GM18505 (cell line): ENCODE measurements at regions not wholly inside any gene's neighbourhood (a gene's known extent, or its start where the extent isn't known, plus 50 kb on each side); places are given as distances from the start of the nearest gene placed in this dataset.

Experiments used
- ATAC-seq: cut with Tn5 transposase; IDR thresholded peaks from one replicate; pipeline ENCODE4 v1.9.1; 2021; ENCODE audit not compliant: unreplicated experiment
- POLR2A ChIP-seq: IDR thresholded peaks from 4 replicates; pipeline ENCODE4 v1.6.1; 2011; ENCODE audit warnings: borderline replicate concordance; ENCODE audit not compliant: insufficient read depth, insufficient read length; ENCODE audit errors: extremely low read depth

DNA sequence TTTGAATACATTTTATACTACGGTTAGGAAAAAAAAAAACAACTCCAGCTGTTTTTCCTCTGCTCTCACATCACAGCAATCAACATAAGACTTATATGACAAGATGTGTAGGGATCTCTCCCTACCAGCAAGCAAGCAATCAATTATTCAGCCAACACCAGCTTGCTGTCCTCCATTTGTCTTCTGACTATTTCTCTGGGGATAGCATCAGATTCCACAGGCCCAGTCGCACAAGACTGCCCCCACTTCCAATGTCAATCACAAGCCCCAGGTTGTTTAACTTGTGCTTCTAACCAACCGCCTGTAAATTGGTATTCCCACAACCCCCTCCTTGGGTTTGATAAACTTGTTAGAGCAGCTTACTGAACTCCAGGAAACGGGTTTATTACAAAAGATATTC, 873.1 kb upstream of the TMPRSS15 start:
- ATAC-seq: no peak

DNA sequence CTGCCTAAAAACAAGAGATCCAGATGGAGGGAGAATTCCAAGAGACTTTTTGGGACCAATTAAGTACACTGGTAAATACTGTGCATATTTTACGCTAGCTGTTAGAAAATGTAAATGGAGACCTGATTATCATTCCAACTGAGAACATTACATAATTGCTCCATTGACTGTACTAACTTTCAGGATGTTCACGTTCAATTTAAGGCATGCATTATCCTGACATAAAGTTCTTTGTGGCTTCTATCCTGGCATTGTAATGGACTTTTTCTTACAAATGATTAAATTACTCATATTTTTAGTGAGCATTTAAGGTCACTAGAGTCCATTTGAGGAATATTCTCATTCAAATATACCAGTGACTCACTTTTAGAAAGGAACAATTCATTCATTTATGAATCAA, 883.3 kb upstream of the TMPRSS15 start:
- TF ChIP-seq POLR2A: no peak
- ATAC-seq: no peak

More for the DNA sequence above, 873.1 kb upstream of the TMPRSS15 start:
- no peak for TF ChIP-seq POLR2A

DNA sequence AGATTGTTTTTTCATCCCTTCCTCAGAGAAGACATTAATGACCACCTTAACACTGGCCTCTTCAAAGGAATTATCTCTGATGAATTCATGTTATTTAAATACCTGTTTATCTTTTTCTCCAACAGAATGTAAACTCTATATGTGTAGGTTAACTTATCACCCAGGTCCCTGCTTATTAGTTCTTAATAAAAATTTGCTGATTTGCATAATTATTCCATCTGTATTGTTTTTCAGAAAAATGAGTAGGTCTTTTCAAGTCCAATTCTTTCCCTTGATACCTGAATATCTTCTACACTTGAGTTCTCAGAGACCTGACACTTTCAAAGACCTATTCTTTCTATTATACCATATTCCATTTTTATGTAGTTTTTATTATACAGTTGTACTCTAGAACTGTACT, 886.7 kb upstream of the TMPRSS15 start:
- no peak for ATAC-seq
- TF ChIP-seq POLR2A: no peak

DNA sequence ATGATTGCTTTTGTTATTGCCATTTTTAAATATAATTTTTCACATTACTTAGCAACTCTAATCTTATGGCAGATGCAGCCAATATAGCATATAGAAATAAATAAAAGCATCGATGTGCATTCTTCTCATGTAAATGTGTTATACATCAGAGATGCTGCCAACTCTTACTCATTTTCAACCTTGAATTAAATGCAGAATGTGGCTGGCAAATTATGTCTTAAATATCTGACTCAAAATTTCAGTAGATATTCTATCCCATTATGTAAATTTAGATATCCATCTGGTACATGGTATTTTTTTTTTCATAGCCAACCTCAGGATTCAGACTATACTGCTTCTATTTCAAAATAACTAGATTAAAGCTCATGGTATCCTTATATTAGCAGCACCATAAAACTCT, 916.7 kb upstream of the TMPRSS15 start:
- no peak for ATAC-seq

DNA sequence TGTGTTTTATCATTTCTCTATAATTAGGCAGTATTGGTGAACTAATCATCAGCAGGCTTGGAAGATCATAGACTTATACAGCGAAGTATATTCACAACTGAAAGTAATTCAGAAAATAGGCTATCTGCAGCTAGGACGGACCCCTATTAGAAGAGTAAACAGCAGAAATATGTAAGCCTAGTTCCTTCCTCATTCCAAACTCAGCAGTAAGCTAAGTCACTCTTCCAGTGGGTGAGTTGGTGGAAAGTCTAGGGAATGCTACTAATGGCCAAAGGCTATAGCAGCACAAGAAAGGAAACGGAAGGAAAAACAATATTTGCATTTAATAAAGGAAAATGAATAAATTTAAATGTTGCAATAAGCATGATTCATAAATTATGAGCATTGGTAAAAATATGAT, 918.1 kb upstream of the TMPRSS15 start:
- no peak for ATAC-seq
- TF ChIP-seq POLR2A: no peak

More for the DNA sequence above, 916.7 kb upstream of the TMPRSS15 start:
- no peak for TF ChIP-seq POLR2A

DNA sequence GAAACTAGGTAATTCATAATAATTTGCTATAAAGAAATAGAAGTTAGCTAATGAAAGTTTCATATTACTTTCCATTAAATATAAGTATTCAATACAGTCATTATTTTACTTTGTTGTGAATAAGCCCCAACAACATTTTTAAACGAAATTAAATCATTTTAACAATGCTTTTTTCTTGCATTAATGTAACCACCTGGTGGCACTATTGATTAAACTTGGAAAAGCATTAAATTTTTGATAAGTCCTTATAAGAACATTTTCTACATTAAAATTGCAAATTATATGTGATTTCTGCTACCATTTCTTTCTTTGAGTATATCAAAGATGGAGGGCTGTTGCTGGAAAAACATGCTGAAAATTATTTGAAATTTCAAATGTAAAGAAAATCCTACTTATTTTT, 918.8 kb upstream of the TMPRSS15 start:
- no peak for ATAC-seq
- no peak for TF ChIP-seq POLR2A

DNA sequence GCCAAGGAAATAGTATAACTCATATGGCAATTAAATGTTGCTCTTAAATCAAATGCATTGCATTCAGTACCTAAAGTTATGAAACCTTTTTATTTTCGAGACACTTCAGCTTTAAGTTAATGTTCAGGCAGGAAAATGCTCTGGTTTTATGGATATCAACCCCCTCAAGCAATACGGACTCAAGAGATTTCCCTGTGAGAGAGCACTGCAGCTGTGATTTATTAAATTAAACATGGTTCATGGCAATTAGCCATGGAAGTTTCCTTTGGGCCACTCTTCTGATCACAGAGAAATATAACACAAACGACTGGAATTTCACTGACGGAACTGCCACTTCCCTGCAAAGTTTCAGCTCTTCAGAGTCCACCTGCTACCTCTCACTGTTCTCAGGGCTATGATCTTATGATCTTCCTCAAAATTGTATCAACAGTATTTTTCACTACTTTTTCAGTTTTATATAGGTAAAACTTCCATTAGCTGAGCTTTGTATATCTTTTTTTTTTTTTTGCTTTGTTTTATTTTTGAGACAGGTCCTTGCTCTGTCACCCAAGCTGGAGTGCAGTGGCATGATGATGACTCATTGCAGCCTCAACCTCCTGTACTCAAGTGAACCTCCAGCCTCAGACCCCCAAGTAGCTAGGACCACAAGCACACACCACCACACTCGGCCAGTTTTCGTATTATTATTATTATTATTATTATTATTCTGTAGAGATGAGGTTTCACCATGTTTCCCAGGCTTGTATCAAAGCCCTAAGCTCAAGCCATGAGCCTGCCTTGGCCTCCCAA, 923.1 kb upstream of the TMPRSS15 start:
- TF ChIP-seq POLR2A: no peak
- no peak for ATAC-seq

DNA sequence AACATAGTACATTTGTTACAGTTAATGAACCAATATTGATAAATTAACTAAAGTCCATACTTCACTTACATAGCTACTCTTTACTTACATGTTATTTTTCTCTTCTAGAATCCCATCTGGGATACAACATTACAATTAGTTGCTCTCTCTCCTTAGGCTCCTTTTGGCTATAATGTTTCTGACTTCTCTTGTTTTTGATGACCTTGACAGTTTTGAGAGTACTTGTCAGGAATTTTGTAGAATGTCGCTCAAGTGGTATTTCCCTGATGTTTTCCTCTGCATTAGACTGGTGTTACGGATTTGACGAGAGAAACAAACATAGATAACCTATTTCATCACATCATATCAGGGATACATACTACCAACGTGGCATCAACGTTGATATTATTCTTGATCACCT, 925.4 kb upstream of the TMPRSS15 start:
- no peak for ATAC-seq
- no peak for TF ChIP-seq POLR2A

DNA sequence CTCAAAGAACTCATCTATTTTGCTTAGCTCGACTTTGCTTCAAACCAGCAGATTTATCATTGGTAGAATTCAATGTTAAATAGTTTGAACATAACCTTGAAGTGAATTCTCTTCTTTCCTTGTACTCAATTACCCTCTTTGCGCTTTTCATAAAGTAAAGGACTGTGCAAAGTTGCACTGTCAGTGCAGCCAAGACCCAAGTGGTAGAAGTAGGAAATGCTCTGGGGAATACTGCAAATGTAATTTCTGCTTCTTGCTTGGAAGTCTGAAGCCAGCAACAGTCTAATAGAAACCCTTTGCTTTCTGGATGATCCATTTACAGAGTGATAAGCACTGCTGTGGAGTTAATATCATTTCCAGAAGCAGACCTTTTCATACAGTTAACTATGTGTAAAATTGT, 936.7 kb upstream of the TMPRSS15 start:
- no peak for ATAC-seq
- TF ChIP-seq POLR2A: no peak

DNA sequence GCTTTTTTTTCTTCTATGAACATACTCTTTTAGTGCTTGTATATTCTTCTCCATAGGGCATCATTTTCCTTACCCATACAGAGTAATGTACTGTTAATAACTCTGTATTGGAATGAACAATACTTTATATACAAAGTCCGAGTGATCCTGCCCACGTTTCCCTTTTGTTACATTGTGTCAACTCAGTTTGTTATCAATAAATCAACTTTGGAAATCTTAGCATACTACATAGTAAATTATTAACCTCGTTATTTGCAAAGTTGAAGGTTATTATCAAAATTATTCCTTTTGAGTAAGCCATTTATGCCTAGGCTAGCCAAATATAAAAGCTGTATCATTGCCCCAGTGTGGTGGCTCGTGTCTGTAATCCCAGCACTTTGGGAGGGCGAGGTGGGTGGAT, 937.4 kb upstream of the TMPRSS15 start:
- no peak for TF ChIP-seq POLR2A
- no peak for ATAC-seq

DNA sequence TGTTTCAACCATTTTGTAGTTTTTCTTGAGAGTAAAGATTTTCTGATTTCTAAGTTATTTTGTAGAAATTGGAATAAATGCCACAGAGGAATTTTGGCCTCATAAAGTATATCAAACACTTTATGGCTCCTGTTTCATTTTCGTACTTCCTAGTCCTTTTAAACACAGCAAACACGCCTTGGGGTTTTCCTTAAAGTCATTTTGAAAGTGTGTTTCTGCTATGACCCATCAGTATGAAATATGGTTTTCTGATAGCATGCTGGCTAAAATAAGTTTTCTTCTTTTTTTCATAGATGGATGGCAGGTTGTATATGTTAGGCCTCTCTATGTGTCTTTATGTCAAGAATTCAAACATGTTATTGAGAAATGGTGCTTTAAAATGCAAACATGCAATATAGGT, 940.1 kb upstream of the TMPRSS15 start:
- no peak for ATAC-seq
- TF ChIP-seq POLR2A: no peak

DNA sequence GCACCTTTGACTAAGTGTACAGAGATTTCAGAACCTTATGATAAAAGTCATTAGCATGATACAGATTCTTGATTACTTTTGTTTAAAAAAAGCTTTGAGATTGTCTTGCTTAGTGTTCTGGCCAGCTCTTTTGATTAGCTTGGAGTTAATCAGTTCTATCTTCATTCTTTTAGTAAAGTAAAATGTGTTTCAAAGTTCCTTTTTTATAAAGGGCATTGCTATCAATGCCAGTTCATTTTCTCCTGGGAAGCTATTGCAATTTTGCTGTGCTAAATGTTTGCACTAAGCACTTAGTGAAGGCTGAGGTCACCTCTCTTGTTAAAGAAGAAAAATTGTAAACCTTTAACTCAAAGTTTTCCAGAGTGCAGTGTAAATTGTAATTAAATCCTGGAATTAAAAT, 946.7 kb upstream of the TMPRSS15 start:
- no peak for ATAC-seq
- no peak for TF ChIP-seq POLR2A

DNA sequence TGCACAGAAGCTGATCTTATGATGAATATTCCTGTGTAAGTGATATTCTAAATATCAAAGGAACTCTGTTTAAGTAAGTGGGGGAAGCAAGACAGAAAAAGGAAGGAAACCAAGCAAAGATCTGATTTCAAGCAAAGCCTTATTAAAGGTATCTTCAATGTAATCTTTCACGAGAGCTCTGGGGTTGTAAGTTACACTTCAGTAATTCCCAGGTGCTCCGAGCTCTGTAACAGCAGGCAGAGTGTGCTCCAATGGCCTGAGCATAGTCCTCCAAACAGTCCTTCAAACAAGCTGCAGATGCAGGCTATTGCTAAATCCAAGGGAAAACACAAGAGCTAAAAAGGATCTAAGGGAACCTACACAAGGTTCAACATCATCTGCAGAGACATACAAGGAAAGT, 949.7 kb upstream of the TMPRSS15 start:
- no peak for TF ChIP-seq POLR2A
- ATAC-seq: no peak

DNA sequence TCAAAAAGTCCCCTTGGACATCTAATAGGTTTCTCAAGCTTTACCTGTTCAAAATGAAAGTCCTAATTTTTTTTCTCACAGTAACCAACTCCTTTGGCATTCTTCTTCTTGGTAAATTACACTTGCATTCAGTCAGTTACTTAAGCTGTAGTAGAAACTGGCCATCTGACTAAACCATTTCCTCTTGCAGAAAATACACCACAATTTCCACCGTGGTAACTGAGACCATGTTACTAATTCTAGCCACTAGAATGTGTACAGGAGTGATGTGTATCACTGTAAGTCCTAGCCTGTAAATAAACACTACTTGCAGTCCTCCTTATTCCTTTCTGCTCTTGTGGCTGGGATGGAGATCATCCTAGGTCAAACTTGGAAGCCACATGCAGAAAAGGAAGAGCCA, 965.4 kb upstream of the TMPRSS15 start:
- ATAC-seq: no peak
- no peak for TF ChIP-seq POLR2A

DNA sequence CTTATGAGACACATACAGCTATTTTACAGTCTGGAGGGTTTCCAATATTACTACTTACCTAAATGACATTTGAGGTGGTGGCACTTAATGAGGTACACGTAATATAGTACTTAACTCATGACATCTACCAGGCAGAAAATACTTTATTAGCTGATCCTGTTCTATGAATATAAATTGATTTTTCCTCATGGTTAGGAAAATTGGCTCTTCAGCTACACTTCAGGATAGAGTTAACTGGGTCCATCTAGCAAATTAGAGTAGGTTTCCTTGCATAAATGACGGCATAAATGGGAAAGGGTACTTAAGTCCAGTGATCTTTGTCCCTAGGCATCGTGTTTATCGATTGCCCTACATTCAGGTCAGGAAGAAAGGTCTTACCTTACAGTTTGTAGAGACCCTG, 988.8 kb upstream of the TMPRSS15 start:
- ATAC-seq: no peak
- TF ChIP-seq POLR2A: no peak
